ENCODE measurements at regions not wholly inside any gene's neighbourhood (a gene's known extent, or its start where the extent isn't known, plus 50 kb on each side); places are given as distances from the start of the nearest gene placed in this dataset.

GRCh38 chr10:121411004-121411403 is 187.2 kb downstream of the FGFR2 start:
- Histone ChIP-seq H3K9me3 (ENCODE audit: control insufficient read depth, low read length) (peaks cover 11% of the 10 kb centered on the region), H3K36me3 (ENCODE audit: control insufficient read depth, insufficient read depth, low read length) (no peaks in the 10 kb centered on the region), H3K27ac (ENCODE audit: low read depth, low read length) (no peak overlapping the region), H3K9ac (ENCODE audit: extremely low read depth, low read length, poor library complexity, severe bottlenecking) (no peak overlapping the region), H3K4me3 (ENCODE audit: low read length) (no peak overlapping the region), H3K4me1 (ENCODE audit: control insufficient read depth, insufficient read depth, low read length) (peaks cover 6% of the 10 kb centered on the region), H3K27me3 (ENCODE audit: control insufficient read depth, insufficient read depth, low read length, poor library complexity, severe bottlenecking) (peaks cover 5% of the 10 kb centered on the region)
- Mint-ChIP-seq H3K36me3 (ENCODE audit: low read depth) (no peaks in the 10 kb centered on the region), H3K27ac (no peak overlapping the region), H3K4me1 (peaks cover 32% of the 10 kb centered on the region), H3K9me3 (peaks cover 3% of the 10 kb centered on the region), H3K4me3 (no peak overlapping the region), H3K27me3 (ENCODE audit: insufficient read depth) (no peaks in the 10 kb centered on the region)
- WGBS, 2 experiments (ENCODE audit: insufficient coverage in 1 of 2, insufficient read length in 1 of 2) = 80 to 90% methylated on average over 1 to 2 of the region's 2 CpGs
- DNase-seq = no peak
- TF ChIP-seq CTCF (conservative IDR thresholded peaks at IDR 0.05) = no peak

- Histone ChIP-seq H3K9me3 (ENCODE audit: control insufficient read depth, low read length) (peaks cover 11% of the 10 kb centered on the region), H3K9ac (ENCODE audit: extremely low read depth, low read length, poor library complexity, severe bottlenecking) (no peak overlapping the region), H3K27me3 (ENCODE audit: control insufficient read depth, insufficient read depth, low read length, poor library complexity, severe bottlenecking) (no peaks in the 10 kb centered on the region), H3K4me3 (ENCODE audit: low read length) (peak overlapping the region; percentile 24), H3K36me3 (ENCODE audit: control insufficient read depth, insufficient read depth, low read length) (no peaks in the 10 kb centered on the region), H3K27ac (ENCODE audit: low read depth, low read length) (no peak overlapping the region), H3K4me1 (ENCODE audit: control insufficient read depth, insufficient read depth, low read length) (peaks cover 3% of the 10 kb centered on the region)
- no peaks in the 10 kb centered on the region for H3K36me3 Mint-ChIP-seq (ENCODE audit: low read depth)
- DNase-seq = no peak
- no peaks in the 10 kb centered on the region for H3K27me3 Mint-ChIP-seq (ENCODE audit: insufficient read depth)
- TF ChIP-seq CTCF (conservative IDR thresholded peaks at IDR 0.05) = no peak
- H3K9me3 Mint-ChIP-seq = peaks cover 3% of the 10 kb centered on the region
- H3K4me3 Mint-ChIP-seq = no peak overlapping the region
- H3K27ac Mint-ChIP-seq = no peak overlapping the region
- WGBS, 2 experiments (ENCODE audit: insufficient coverage in 1 of 2, insufficient read length in 1 of 2) = 94 to 100% methylated on average over 4 of the region's 5 CpGs
- H3K4me1 Mint-ChIP-seq = peaks cover 19% of the 10 kb centered on the region
These were observed 184.3 kb downstream of the FGFR2 start for GRCh38 chr10:121413951-121414350.

- Mint-ChIP-seq H3K9me3 (peaks cover 3% of the 10 kb centered on the region), H3K4me1 (peaks cover 17% of the 10 kb centered on the region), H3K27me3 (ENCODE audit: insufficient read depth) (no peaks in the 10 kb centered on the region), H3K27ac (no peak overlapping the region), H3K36me3 (ENCODE audit: low read depth) (no peaks in the 10 kb centered on the region), H3K4me3 (no peak overlapping the region)
- WGBS, 2 experiments (ENCODE audit: insufficient coverage in 1 of 2, insufficient read length in 1 of 2) = 86 to 96% methylated on average over 1 of the region's 1 CpG
- no peaks in the 10 kb centered on the region for H3K27me3 ChIP-seq (ENCODE audit: control insufficient read depth, insufficient read depth, low read length, poor library complexity, severe bottlenecking)
- H3K9me3 ChIP-seq (ENCODE audit: control insufficient read depth, low read length) = peaks cover 11% of the 10 kb centered on the region
- no peak overlapping the region for H3K9ac ChIP-seq (ENCODE audit: extremely low read depth, low read length, poor library complexity, severe bottlenecking)
- no peak for DNase-seq
- H3K4me3 ChIP-seq (ENCODE audit: low read length) = peak overlapping the region; percentile 24
- H3K36me3 ChIP-seq (ENCODE audit: control insufficient read depth, insufficient read depth, low read length) = no peaks in the 10 kb centered on the region
- TF ChIP-seq CTCF (conservative IDR thresholded peaks at IDR 0.05) = no peak
- no peak overlapping the region for H3K27ac ChIP-seq (ENCODE audit: low read depth, low read length)
- peaks cover 3% of the 10 kb centered on the region for H3K4me1 ChIP-seq (ENCODE audit: control insufficient read depth, insufficient read depth, low read length)
These were observed 183.7 kb downstream of the FGFR2 start for GRCh38 chr10:121414366-121415062.
